Uterus (tissue), 3 donors: ENCODE measurements at regions not wholly inside any gene's neighbourhood (a gene's known extent, or its start where the extent isn't known, plus 50 kb on each side); places are given as distances from the start of the nearest gene placed in this dataset.

ENCODE experiments used
- DNase-seq, 2 donors: peaks; one replicate each; pipeline ENCODE4 v3.0.0-alpha.2; 2019 to 2020
- H3K27ac ChIP-seq, 2 donors: fragments of 200-600 bp; sonication (generic); 1 replicate in 1 of 2; 2 replicates in 1 of 2; pipeline ENCODE4 v1.5.1; 2016 to 2018
- H3K27me3 ChIP-seq, 2 donors: fragments of 200-600 bp; sonication (generic); one replicate each; pipeline ENCODE4 v1.5.1; 2018 to 2019; ENCODE audit warnings: control low read depth in 1 of 2
- H3K36me3 ChIP-seq, 2 donors: fragments of 200-600 bp; sonication (generic); one replicate each; pipeline ENCODE4 v1.5.1; 2019; ENCODE audit warnings: control low read depth in 1 of 2
- H3K4me1 ChIP-seq, 2 donors: fragments of 200-600 bp; sonication (generic); one replicate each; pipeline ENCODE4 v1.5.1; 2018 to 2019; ENCODE audit warnings: control low read depth in 1 of 2
- H3K4me3 ChIP-seq, 2 donors: fragments of 200-600 bp; sonication (generic); 1 replicate in 1 of 2; 2 replicates in 1 of 2; pipeline ENCODE4 v1.5.1; 2018 to 2019; ENCODE audit warnings: mild to moderate bottlenecking in 1 of 2
- H3K9me3 ChIP-seq, 2 donors: fragments of 200-600 bp; sonication (generic); one replicate each; pipeline ENCODE4 v1.5.1; 2019; ENCODE audit warnings: control low read depth in 1 of 2
- POLR2A ChIP-seq, 2 donors: fragments of 450-650 bp; IDR thresholded peaks; one replicate each; pipeline ENCODE4 v1.6.1; 2016; ENCODE audit warnings: antibody characterized with exemption in 2 of 2, mild to moderate bottlenecking in 1 of 2, moderate library complexity in 1 of 2
- intact Hi-C: fragments of 100-400 bp; cut with DNase I; formaldehyde crosslinking; loops from one replicate; pipeline ENCODE4 v1.15.1; 2023; ENCODE audit warnings: low total_unique reads
- TF ChIP-seq, protein P1 (sequence below), 4 experiments: fragments of 200-600 bp in 2 of 4; fragments of 450-650 bp in 2 of 4; sonication (generic) in 2 of 4; IDR thresholded peaks; one replicate each; pipeline ENCODE4 v1.5.1; 2016 to 2019; ENCODE audit warnings: antibody characterized with exemption in 4 of 4, mild to moderate bottlenecking in 2 of 4, moderate library complexity in 1 of 4
- donor health status: DM: yes; HTN: yes; CAD: no.

DNA sequence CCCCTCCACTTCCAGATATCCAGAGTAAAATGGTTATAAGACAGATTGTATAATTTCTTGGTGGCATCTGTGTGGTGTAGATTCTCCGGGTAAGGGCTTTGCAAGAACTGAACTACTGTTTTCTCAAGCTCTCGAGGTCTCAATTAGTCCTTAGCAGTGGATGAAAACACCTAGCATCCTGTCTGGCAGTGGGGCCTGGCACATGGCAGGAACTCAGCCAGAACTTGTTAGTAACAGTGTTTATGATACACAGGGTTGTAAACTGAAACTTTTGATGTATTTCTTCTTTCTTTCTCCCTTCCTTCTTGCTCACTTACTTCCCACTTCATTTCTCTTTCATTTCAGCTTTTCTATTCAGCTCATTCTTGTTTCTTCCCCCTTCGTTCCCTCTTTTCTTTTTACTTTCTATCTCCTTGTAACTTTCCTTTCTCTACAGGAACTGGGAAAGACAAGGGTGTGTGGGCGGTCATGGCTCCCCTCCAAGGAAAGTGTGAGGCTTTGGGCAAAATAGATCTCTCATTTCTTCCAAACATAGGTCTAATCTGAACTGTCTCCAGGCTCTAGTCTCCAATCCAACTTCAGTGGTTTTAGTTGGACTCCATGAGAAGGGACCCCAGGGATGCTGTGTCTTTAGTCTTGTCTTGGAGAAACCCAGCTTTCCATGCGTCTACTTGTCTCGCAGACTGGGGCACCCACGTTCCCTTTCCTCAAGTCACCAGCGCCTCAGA lies 159.7 kb downstream of the PAH start:
- intact Hi-C loops, result no loop called here
- no peaks in the 10 kb centered on the region for H3K9me3 ChIP-seq
- H3K4me3 ChIP-seq, result no peak overlapping the region
- no peaks in the 10 kb centered on the region for H3K36me3 ChIP-seq
- H3K4me1 ChIP-seq, result peaks cover 0 to 17% of the 10 kb centered on the region in 2 donors
- H3K27ac ChIP-seq, result peak overlapping the region; percentile 67 to 74
- peak; percentile 77 to 79 for DNase-seq
- H3K27me3 ChIP-seq, result no peaks in the 10 kb centered on the region
- TF ChIP-seq, protein P1, sequence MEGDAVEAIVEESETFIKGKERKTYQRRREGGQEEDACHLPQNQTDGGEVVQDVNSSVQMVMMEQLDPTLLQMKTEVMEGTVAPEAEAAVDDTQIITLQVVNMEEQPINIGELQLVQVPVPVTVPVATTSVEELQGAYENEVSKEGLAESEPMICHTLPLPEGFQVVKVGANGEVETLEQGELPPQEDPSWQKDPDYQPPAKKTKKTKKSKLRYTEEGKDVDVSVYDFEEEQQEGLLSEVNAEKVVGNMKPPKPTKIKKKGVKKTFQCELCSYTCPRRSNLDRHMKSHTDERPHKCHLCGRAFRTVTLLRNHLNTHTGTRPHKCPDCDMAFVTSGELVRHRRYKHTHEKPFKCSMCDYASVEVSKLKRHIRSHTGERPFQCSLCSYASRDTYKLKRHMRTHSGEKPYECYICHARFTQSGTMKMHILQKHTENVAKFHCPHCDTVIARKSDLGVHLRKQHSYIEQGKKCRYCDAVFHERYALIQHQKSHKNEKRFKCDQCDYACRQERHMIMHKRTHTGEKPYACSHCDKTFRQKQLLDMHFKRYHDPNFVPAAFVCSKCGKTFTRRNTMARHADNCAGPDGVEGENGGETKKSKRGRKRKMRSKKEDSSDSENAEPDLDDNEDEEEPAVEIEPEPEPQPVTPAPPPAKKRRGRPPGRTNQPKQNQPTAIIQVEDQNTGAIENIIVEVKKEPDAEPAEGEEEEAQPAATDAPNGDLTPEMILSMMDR (IDR thresholded peaks at IDR 0.05), result no peak
- no peak for TF ChIP-seq POLR2A (IDR thresholded peaks at IDR 0.05)

DNA sequence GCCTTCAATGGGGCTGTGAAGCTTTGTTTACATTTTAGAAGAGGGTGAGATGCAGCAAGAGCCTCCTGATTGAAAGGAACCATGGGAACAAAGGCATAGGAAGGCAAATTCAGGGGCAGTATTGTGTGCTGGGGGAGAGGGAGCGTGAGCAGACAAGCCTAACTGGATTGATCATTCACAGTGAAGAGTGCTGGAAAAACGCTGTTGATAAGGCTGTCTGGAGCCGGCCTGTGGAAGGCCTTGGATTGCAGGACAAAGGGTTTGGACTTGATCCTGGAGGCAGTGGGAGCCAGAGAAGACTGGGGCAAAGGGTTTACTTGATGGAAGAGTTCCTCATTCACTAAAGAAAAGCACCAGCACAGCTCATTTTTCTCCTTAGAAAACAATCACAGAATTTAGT lies 160.5 kb downstream of the PAH start:
- H3K4me1 ChIP-seq, result peaks cover 0 to 16% of the 10 kb centered on the region in 2 donors
- H3K9me3 ChIP-seq, result no peaks in the 10 kb centered on the region
- H3K4me3 ChIP-seq, result no peak overlapping the region
- peak overlapping the region; percentile 67 to 74 for H3K27ac ChIP-seq
- no peaks in the 10 kb centered on the region for H3K36me3 ChIP-seq
- intact Hi-C loops, result no loop called here
- no peaks in the 10 kb centered on the region for H3K27me3 ChIP-seq
- DNase-seq, result peak in 1 of 2 donors; percentile 38
- TF ChIP-seq, protein P1 (IDR thresholded peaks at IDR 0.05), result no peak
- no peak for TF ChIP-seq POLR2A (IDR thresholded peaks at IDR 0.05)

DNA sequence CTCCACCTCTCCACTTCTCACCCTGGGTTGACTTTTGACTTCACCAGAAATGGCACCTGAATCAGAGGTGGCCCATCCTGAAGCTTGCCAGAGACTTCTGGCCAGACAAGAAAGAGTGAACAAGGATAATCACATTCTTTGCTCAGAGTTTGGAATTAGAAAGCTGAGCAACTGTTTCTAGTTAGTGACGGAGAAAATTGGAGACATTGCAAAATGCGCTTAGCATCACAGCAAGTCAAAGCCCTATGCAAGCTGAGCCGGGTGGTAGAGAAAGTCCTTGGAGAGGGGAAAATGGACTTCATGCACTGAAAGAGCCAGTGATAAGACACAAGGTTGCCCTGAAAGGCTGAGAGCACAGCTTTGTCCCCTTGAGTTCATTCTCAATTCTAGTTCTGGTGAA lies 161.8 kb downstream of the PAH start:
- H3K27ac ChIP-seq, result peak overlapping the region in 1 of 2 donors; percentile 67
- no peaks in the 10 kb centered on the region for H3K9me3 ChIP-seq
- no peaks in the 10 kb centered on the region for H3K27me3 ChIP-seq
- H3K36me3 ChIP-seq, result no peaks in the 10 kb centered on the region
- H3K4me1 ChIP-seq, result peaks cover 0 to 16% of the 10 kb centered on the region in 2 donors
- no peak overlapping the region for H3K4me3 ChIP-seq
- TF ChIP-seq, protein P1 (IDR thresholded peaks at IDR 0.05), result no peak
- intact Hi-C loops, result no loop called here
- DNase-seq, result no peak

DNA sequence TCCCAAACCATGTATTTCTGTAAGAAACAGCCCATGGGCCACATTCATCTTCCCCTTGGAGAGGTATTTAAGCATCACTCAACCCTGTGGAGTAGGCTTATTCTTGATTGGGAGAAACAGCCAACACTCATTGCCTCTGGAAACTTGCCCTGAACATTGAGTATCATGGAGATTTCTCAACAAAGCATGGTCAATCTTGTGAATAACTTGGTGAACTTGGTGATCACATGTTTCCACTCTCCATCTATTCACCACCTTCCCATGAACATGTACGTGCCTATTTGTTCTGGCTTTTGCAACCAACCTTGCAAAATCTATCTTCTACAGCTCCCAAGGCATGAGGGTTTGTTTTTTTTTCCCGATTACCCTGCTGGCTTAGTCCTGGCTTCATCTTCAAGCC lies 163.2 kb downstream of the PAH start:
- Histone ChIP-seq H3K4me1 (peaks cover 0 to 12% of the 10 kb centered on the region in 2 donors), H3K9me3 (no peaks in the 10 kb centered on the region), H3K4me3 (no peak overlapping the region), H3K27me3 (no peaks in the 10 kb centered on the region), H3K36me3 (no peaks in the 10 kb centered on the region), H3K27ac (peak overlapping the region in 1 of 2 donors; percentile 3)
- intact Hi-C loops, result no loop called here
- TF ChIP-seq POLR2A (IDR thresholded peaks at IDR 0.05), result no peak
- TF ChIP-seq, protein P1 (IDR thresholded peaks at IDR 0.05), result no peak
- DNase-seq, result no peak

DNA sequence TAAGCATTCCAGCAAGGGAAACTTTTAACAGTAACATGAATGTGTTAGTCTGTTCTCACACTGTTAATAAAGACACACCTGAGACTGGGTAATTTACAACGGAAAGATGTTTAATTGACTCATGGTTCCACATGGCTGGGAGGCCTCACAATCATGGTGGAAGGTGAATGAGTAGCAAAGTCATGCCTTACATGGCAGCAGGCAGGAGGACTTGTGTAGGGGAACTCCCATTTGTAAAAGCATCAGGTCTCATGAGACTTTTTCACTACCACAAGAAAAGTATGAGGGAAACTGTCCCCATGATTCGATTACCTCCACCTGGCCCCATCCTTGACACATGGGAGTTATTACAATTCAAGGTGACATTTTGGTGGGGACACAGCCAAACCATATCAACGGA lies 168.3 kb downstream of the PAH start:
- Histone ChIP-seq H3K27me3 (no peaks in the 10 kb centered on the region), H3K4me3 (no peak overlapping the region), H3K36me3 (no peaks in the 10 kb centered on the region), H3K27ac (no peak overlapping the region), H3K9me3 (no peaks in the 10 kb centered on the region), H3K4me1 (peaks cover 0 to 6% of the 10 kb centered on the region in 2 donors)
- TF ChIP-seq POLR2A (IDR thresholded peaks at IDR 0.05), result no peak
- TF ChIP-seq, protein P1 (IDR thresholded peaks at IDR 0.05), result no peak
- no peak for DNase-seq
- intact Hi-C loops, result no loop called here
